IMR-90 (cell line): ENCODE measurements at regions not wholly inside any gene's neighbourhood (a gene's known extent, or its start where the extent isn't known, plus 50 kb on each side); places are given as distances from the start of the nearest gene placed in this dataset.

Experiments used
- ATAC-seq: fragments of 200-7000 bp; cut with Tn5 transposase; 2 replicates; pipeline ENCODE4 v1.9.1; 2020; ENCODE audit warnings: low read depth, mild to moderate bottlenecking, moderate library complexity
- BruUV-seq: library from RNA; stranded (reverse); fragments of 400-500 nt; replicated peaks from 2 replicates; lab custom pipeline; 2021; lab: Mats Ljungman, UMichigan
- CTCF ChIA-PET: fragments of 300-600 bp; formaldehyde crosslinking; extraction: SDS; loops from one replicate; lab custom pipeline; 2021; ENCODE audit warnings: antibody characterized with exemption; lab: Yijun Ruan, JAX
- POLR2A ChIA-PET: fragments of 300-600 bp; sonication (Branson Sonifier 250); formaldehyde crosslinking; loops from one replicate; lab custom pipeline; 2022; ENCODE audit warnings: antibody characterized with exemption; ENCODE audit not compliant: unreplicated experiment; lab: Charles Lee
- DNase-seq: peaks from one replicate; pipeline ENCODE4 v3.0.0; 2013
- H2AFZ ChIP-seq: replicated peaks from 2 replicates; pipeline ENCODE3; 2013; ENCODE audit warnings: low read length, mild to moderate bottlenecking; ENCODE audit not compliant: poor library complexity
- H2AK5ac ChIP-seq: 2 replicates; pipeline ENCODE4 v1.6.1; 2013; ENCODE audit warnings: low read depth, low read length, inconsistent platforms
- H2AK9ac ChIP-seq: replicated peaks from 2 replicates; pipeline ENCODE3; 2013; ENCODE audit warnings: mild to moderate bottlenecking, low read depth, low read length, moderate library complexity; ENCODE audit not compliant: poor library complexity
- H2BK120ac ChIP-seq: 2 replicates; pipeline ENCODE4 v1.6.1; 2013; ENCODE audit warnings: low read depth, low read length, inconsistent platforms
- H2BK15ac ChIP-seq: 3 replicates; pipeline ENCODE4 v1.6.1; 2013; ENCODE audit warnings: low read depth, low read length, inconsistent platforms
- H2BK20ac ChIP-seq: 2 replicates; pipeline ENCODE4 v1.6.1; 2013; ENCODE audit warnings: low read depth, mild to moderate bottlenecking, inconsistent platforms, low read length, moderate library complexity
- H2BK5ac ChIP-seq: 2 replicates; pipeline ENCODE4 v1.6.1; 2013; ENCODE audit warnings: mild to moderate bottlenecking, low read depth, low read length, inconsistent platforms; ENCODE audit not compliant: poor library complexity, severe bottlenecking
- H3K14ac ChIP-seq: replicated peaks from 2 replicates; pipeline ENCODE4 v1.6.1; 2013; ENCODE audit warnings: low read depth, low read length, inconsistent platforms
- H3K18ac ChIP-seq: 2 replicates; pipeline ENCODE4 v1.6.1; 2013; ENCODE audit warnings: low read depth, low read length, control low read depth
- H3K23ac ChIP-seq: 2 replicates; pipeline ENCODE4 v1.6.1; 2013; ENCODE audit warnings: low read depth, low read length, inconsistent platforms
- H3K27ac ChIP-seq: 2 replicates; pipeline ENCODE4 v1.5.1; 2013; ENCODE audit warnings: mild to moderate bottlenecking, control low read depth, low read length; ENCODE audit not compliant: insufficient read depth
- H3K27me3 ChIP-seq: 2 replicates; pipeline ENCODE4 v1.6.1; 2013; ENCODE audit warnings: low read length; ENCODE audit not compliant: control insufficient read depth, insufficient read depth
- H3K36me3 ChIP-seq: 2 replicates; pipeline ENCODE4 v1.6.1; 2013; ENCODE audit warnings: low read length, mixed read lengths; ENCODE audit not compliant: control insufficient read depth, insufficient read depth
- H3K4ac ChIP-seq: 2 replicates; pipeline ENCODE4 v1.6.1; 2013; ENCODE audit warnings: low read depth, low read length, inconsistent platforms
- H3K4me1 ChIP-seq: 2 replicates; pipeline ENCODE4 v1.6.1; 2013; ENCODE audit warnings: low read length, mixed read lengths; ENCODE audit not compliant: control insufficient read depth, insufficient read depth
- H3K4me2 ChIP-seq: 2 replicates; pipeline ENCODE4 v1.6.1; 2013; ENCODE audit warnings: low read depth, mild to moderate bottlenecking, control low read depth, low read length, moderate library complexity
- H3K4me3 ChIP-seq: 2 replicates; pipeline ENCODE4 v1.5.1; 2013; ENCODE audit warnings: low read depth, mild to moderate bottlenecking, control low read depth, low read length, moderate library complexity; ENCODE audit not compliant: insufficient read depth
- H3K56ac ChIP-seq: 2 replicates; pipeline ENCODE4 v1.6.1; 2013; ENCODE audit warnings: low read length, inconsistent platforms; ENCODE audit not compliant: insufficient read depth; ENCODE audit errors: extremely low read depth
- H3K79me1 ChIP-seq, 2 experiments: 2 replicates each; pipeline ENCODE4 v1.6.1; 2013; ENCODE audit warnings: low read length in 2 of 2, inconsistent platforms in 1 of 2, low read depth in 1 of 2
- H3K9ac ChIP-seq: 2 replicates; pipeline ENCODE4 v1.6.1; 2013; ENCODE audit warnings: low read depth, low read length, control low read depth
- H3K9me1 ChIP-seq: 2 replicates; pipeline ENCODE4 v1.6.1; 2013; ENCODE audit warnings: low read length, inconsistent platforms; ENCODE audit not compliant: insufficient read depth
- H3K9me3 ChIP-seq: 2 replicates; pipeline ENCODE4 v1.6.1; 2013; ENCODE audit warnings: low read length; ENCODE audit not compliant: control insufficient read depth, insufficient read depth
- H4K20me1 ChIP-seq: 2 replicates; pipeline ENCODE4 v1.6.1; 2013; ENCODE audit warnings: low read length, inconsistent platforms; ENCODE audit not compliant: insufficient read depth
- H4K5ac ChIP-seq: 2 replicates; pipeline ENCODE4 v1.6.1; 2013; ENCODE audit warnings: mild to moderate bottlenecking, low read depth, low read length, control low read depth
- H4K8ac ChIP-seq, 2 experiments: 2 replicates each; pipeline ENCODE4 v1.6.1; 2013; ENCODE audit warnings: low read depth in 2 of 2, low read length in 2 of 2, control low read depth in 1 of 2, inconsistent platforms in 1 of 2
- H4K91ac ChIP-seq: 2 replicates; pipeline ENCODE4 v1.6.1; 2013; ENCODE audit warnings: low read depth, low read length, inconsistent platforms; ENCODE audit not compliant: insufficient read depth
- BHLHE40 ChIP-seq: fragments of 150-350 bp; IDR thresholded peaks from 2 replicates; pipeline ENCODE4 v1.6.1; 2016; ENCODE audit warnings: mild to moderate bottlenecking, low read depth, low read length
- CEBPB ChIP-seq: IDR thresholded peaks from 2 replicates; pipeline ENCODE4 v1.6.1; 2012; ENCODE audit warnings: low read depth, low read length, improper control_type of control experiment
- CHD1 ChIP-seq: IDR thresholded peaks from 2 replicates; pipeline ENCODE4 v1.6.1; 2012; ENCODE audit warnings: low read depth, low read length, improper control_type of control experiment
- ELK1 ChIP-seq: fragments of 150-350 bp; IDR thresholded peaks from 2 replicates; pipeline ENCODE4 v1.6.1; 2016; ENCODE audit warnings: low read depth, mild to moderate bottlenecking, low read length, moderate library complexity, borderline replicate concordance
- FOS ChIP-seq: fragments of 150-350 bp; IDR thresholded peaks from 2 replicates; pipeline ENCODE4 v1.6.1; 2016; ENCODE audit warnings: low read depth, low read length
- MAFK ChIP-seq: IDR thresholded peaks from 2 replicates; pipeline ENCODE4 v1.6.1; 2012; ENCODE audit warnings: low read depth, low read length, improper control_type of control experiment
- MAZ ChIP-seq: IDR thresholded peaks from 2 replicates; pipeline ENCODE4 v1.6.1; 2012; ENCODE audit warnings: low read depth, mild to moderate bottlenecking, low read length, improper control_type of control experiment, moderate library complexity, borderline replicate concordance
- MXI1 ChIP-seq: IDR thresholded peaks from 2 replicates; pipeline ENCODE4 v1.6.1; 2012; ENCODE audit warnings: low read depth, mild to moderate bottlenecking, low read length, moderate library complexity, borderline replicate concordance
- NFE2L2 ChIP-seq: fragments of 150-350 bp; IDR thresholded peaks from 2 replicates; pipeline ENCODE4 v1.6.1; 2016; ENCODE audit warnings: low read depth, mild to moderate bottlenecking, low read length
- POLR2A ChIP-seq: IDR thresholded peaks from 2 replicates; pipeline ENCODE4 v1.6.1; 2012; ENCODE audit warnings: mild to moderate bottlenecking, low read depth, low read length
- RAD21 ChIP-seq: IDR thresholded peaks from 2 replicates; pipeline ENCODE4 v1.6.1; 2012; ENCODE audit warnings: low read length, improper control_type of control experiment
- RCOR1 ChIP-seq: IDR thresholded peaks from 2 replicates; pipeline ENCODE4 v1.6.1; 2012; ENCODE audit warnings: mild to moderate bottlenecking, low read length, improper control_type of control experiment; ENCODE audit not compliant: insufficient replicate concordance
- RFX5 ChIP-seq: IDR thresholded peaks from 2 replicates; pipeline ENCODE4 v1.8.0; 2012; ENCODE audit warnings: low read depth, mild to moderate bottlenecking, low read length, moderate library complexity
- SMC3 ChIP-seq: fragments of 150-350 bp; IDR thresholded peaks from 2 replicates; pipeline ENCODE4 v1.6.1; 2016; ENCODE audit warnings: low read depth, mild to moderate bottlenecking, antibody characterized with exemption, low read length, moderate library complexity
- USF2 ChIP-seq: fragments of 150-350 bp; IDR thresholded peaks from 2 replicates; pipeline ENCODE4 v1.6.1; 2017; ENCODE audit warnings: mild to moderate bottlenecking, antibody characterized with exemption, low read length, low read depth
- WGBS, 2 experiments: methylation state at CpG; one replicate each; pipeline versions ENCODE4 v1.1.5 to v1.1.7; 2013; ENCODE audit warnings: missing lambda C conversion rate in 2 of 2; ENCODE audit not compliant: insufficient read length in 1 of 2; ENCODE audit errors: extremely low coverage in 2 of 2; 5-methylcytosine and 5-hydroxymethylcytosine counted together
- dilution Hi-C: fragments of 300-500 bp; cut with HindIII; formaldehyde crosslinking; loops from one replicate; pipeline ENCODE4 v1.14.3; 2018; ENCODE audit warnings: low sequenced_read_pairs; ENCODE audit not compliant: unreplicated experiment
- in situ Hi-C: fragments of 300-500 bp; cut with MboI; formaldehyde crosslinking; loops from 3 replicates; pipeline ENCODE4 v1.14.3; 2019; ENCODE audit warnings: low sequenced_read_pairs, inconsistent platforms, mixed read lengths
- intact Hi-C: fragments of 100-400 bp; cut with micrococcal nuclease; formaldehyde crosslinking; loops from 2 replicates; pipeline ENCODE4 v1.10.0; 2022

GRCh38 chr17:72253597-72253996, 132.8 kb downstream of the SOX9 start:
- Histone ChIP-seq H3K56ac (no peak overlapping the region), H2BK5ac (no peak overlapping the region), H2BK20ac (no peak overlapping the region), H4K5ac (no peak overlapping the region), H3K4me2 (no peak overlapping the region), H3K9me3 (no peaks in the 10 kb centered on the region), H2AFZ (no peak overlapping the region), H3K36me3 (no peaks in the 10 kb centered on the region), H4K8ac (no peak overlapping the region), H2AK9ac (no peak overlapping the region), H3K18ac (no peak overlapping the region), H3K9me1 (no peaks in the 10 kb centered on the region), H4K20me1 (no peaks in the 10 kb centered on the region), H2BK120ac (no peak overlapping the region), H3K27me3 (peaks cover 5% of the 10 kb centered on the region), H3K27ac (no peak overlapping the region), H3K4me3 (no peak overlapping the region), H3K4ac (no peak overlapping the region), H2BK15ac (no peak overlapping the region), H2AK5ac (no peak overlapping the region), H3K79me1 (no peaks in the 10 kb centered on the region), H3K14ac (no peak overlapping the region), H3K23ac (no peak overlapping the region), H3K4me1 (no peaks in the 10 kb centered on the region), H4K91ac (no peak overlapping the region), H3K9ac (no peak overlapping the region)
- intact Hi-C loops (no loop called here), in situ Hi-C loops (no loop called here), dilution Hi-C loops (no loop called here)
- ChIA-PET CTCF (no interaction called here), POLR2A (no interaction called here)
- ATAC-seq: no peak
- BruUV-seq: no TSS peak
- DNase-seq: no peak
- TF ChIP-seq NFE2L2 (no peak), BHLHE40 (no peak), POLR2A (no peak), CEBPB (no peak), MAZ (no peak), RAD21 (no peak), MAFK (no peak), RCOR1 (no peak), CHD1 (no peak), ELK1 (no peak), MXI1 (no peak), SMC3 (no peak), USF2 (no peak), RFX5 (no peak), FOS (no peak)
- 83% methylated on average over 1 of the region's 3 CpGs; no CpG with 5 or more reads in 1 of the 2 experiments for WGBS, 2 experiments
